MM.1S (cell line): ENCODE measurements at regions not wholly inside any gene's neighbourhood (a gene's known extent, or its start where the extent isn't known, plus 50 kb on each side); places are given as distances from the start of the nearest gene placed in this dataset.

Experiments used
- DNase-seq: peaks from one replicate; pipeline ENCODE4 v3.0.0-alpha.2; 2015
- H2AFZ ChIP-seq: fragments of 300-600 bp; sonication (generic); 2 replicates; pipeline ENCODE4 v1.6.0; 2016; ENCODE audit warnings: antibody characterized with exemption, low read length
- H3F3A ChIP-seq: fragments of 300-600 bp; sonication (generic); 2 replicates; pipeline ENCODE4 v1.6.1; 2016; ENCODE audit warnings: mild to moderate bottlenecking, antibody characterized with exemption, low read length, moderate library complexity, mixed read lengths; ENCODE audit not compliant: insufficient read depth
- H3K27ac ChIP-seq: fragments of 300-600 bp; sonication (generic); 2 replicates; pipeline ENCODE4 v1.5.1; 2016; ENCODE audit warnings: mild to moderate bottlenecking, low read length
- H3K27me3 ChIP-seq: fragments of 300-600 bp; sonication (generic); replicated peaks from 2 replicates; pipeline ENCODE4 v1.6.0; 2016; ENCODE audit warnings: low read length; ENCODE audit not compliant: insufficient read depth
- H3K36me3 ChIP-seq: fragments of 300-600 bp; sonication (generic); replicated peaks from 2 replicates; pipeline ENCODE4 v1.6.1; 2016; ENCODE audit warnings: mild to moderate bottlenecking, low read length, mixed read lengths; ENCODE audit not compliant: insufficient read depth
- H3K4me1 ChIP-seq: fragments of 300-600 bp; sonication (generic); 2 replicates; pipeline ENCODE4 v1.6.1; 2016; ENCODE audit warnings: low read length, mixed read lengths
- H3K4me2 ChIP-seq: fragments of 300-600 bp; sonication (generic); 2 replicates; pipeline ENCODE4 v1.6.0; 2016; ENCODE audit warnings: low read depth, low read length
- H3K4me3 ChIP-seq: fragments of 300-600 bp; sonication (generic); 2 replicates; pipeline ENCODE4 v1.5.1; 2016; ENCODE audit warnings: low read length, mixed read lengths
- H3K79me2 ChIP-seq: fragments of 300-600 bp; sonication (generic); 2 replicates; pipeline ENCODE4 v1.6.1; 2016; ENCODE audit warnings: mixed run types, low read length, mixed read lengths
- H3K9ac ChIP-seq: fragments of 300-600 bp; sonication (generic); 2 replicates; pipeline ENCODE4 v1.6.1; 2016; ENCODE audit warnings: low read length, mixed read lengths
- H3K9me2 ChIP-seq: fragments of 300-600 bp; sonication (generic); replicated peaks from 2 replicates; pipeline ENCODE4 v1.6.1; 2016; ENCODE audit warnings: mild to moderate bottlenecking, low read length, mixed read lengths; ENCODE audit not compliant: insufficient read depth
- H3K9me3 ChIP-seq: fragments of 300-600 bp; sonication (generic); replicated peaks from 2 replicates; pipeline ENCODE4 v1.6.1; 2016; ENCODE audit warnings: mild to moderate bottlenecking, low read length, mixed read lengths; ENCODE audit not compliant: insufficient read depth
- H4K20me1 ChIP-seq: fragments of 300-600 bp; sonication (generic); 2 replicates; pipeline ENCODE4 v1.6.1; 2016; ENCODE audit warnings: mild to moderate bottlenecking, low read length, moderate library complexity, mixed read lengths; ENCODE audit not compliant: insufficient read depth
- EZH2 ChIP-seq: fragments of 300-600 bp; sonication (generic); optimal IDR thresholded peaks from 2 replicates; pipeline ENCODE3; 2017; ENCODE audit warnings: low read depth, mild to moderate bottlenecking, antibody characterized with exemption, low read length, mixed read lengths
- EZH2phosphoT487 ChIP-seq: fragments of 300-600 bp; sonication (generic); IDR thresholded peaks from 2 replicates; pipeline ENCODE4 v1.6.1; 2018; ENCODE audit warnings: antibody characterized with exemption, low read length
- TF ChIP-seq, protein P1 (sequence below): fragments of 300-600 bp; sonication (generic); IDR thresholded peaks from 2 replicates; pipeline ENCODE4 v1.5.1; 2016; ENCODE audit warnings: antibody characterized with exemption, low read length, mixed read lengths

DNA sequence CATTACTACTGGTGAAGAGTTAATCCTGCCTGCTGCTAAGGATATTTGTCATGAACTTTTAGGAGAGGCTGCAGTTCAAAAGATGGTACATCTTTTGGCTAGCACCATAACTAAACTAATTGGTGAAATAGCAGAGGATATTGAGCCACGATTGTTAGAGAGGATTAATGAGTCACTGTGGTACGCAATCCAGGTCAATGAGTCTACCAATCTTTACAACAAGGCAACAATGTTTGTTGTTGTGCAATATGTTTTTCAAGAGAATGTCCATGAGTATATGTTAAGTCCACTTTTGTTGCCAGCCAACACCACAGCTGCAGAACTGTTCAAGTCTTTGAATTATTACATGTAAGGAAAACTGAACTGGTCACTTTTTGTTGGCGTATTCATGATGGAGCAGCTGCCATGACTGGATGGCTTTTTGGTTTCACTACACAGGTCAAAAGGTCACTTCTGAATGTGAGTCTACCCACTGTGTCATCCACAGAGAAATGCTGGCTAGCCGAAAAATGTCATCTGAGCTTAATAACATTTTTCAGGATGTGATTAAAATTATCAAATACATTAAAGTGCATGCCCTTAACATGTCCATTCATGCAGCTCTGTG, 402.6 kb upstream of the KIF2B start:
- H2AFZ ChIP-seq = no peak overlapping the region
- TF ChIP-seq, protein P1, sequence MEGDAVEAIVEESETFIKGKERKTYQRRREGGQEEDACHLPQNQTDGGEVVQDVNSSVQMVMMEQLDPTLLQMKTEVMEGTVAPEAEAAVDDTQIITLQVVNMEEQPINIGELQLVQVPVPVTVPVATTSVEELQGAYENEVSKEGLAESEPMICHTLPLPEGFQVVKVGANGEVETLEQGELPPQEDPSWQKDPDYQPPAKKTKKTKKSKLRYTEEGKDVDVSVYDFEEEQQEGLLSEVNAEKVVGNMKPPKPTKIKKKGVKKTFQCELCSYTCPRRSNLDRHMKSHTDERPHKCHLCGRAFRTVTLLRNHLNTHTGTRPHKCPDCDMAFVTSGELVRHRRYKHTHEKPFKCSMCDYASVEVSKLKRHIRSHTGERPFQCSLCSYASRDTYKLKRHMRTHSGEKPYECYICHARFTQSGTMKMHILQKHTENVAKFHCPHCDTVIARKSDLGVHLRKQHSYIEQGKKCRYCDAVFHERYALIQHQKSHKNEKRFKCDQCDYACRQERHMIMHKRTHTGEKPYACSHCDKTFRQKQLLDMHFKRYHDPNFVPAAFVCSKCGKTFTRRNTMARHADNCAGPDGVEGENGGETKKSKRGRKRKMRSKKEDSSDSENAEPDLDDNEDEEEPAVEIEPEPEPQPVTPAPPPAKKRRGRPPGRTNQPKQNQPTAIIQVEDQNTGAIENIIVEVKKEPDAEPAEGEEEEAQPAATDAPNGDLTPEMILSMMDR = no peak
- TF ChIP-seq EZH2phosphoT487 (no peak), EZH2 (no peak)
- H3F3A ChIP-seq = no peaks in the 10 kb centered on the region
- no peaks in the 10 kb centered on the region for H3K36me3 ChIP-seq
- H3K4me3 ChIP-seq = no peak overlapping the region
- no peak for DNase-seq
- H4K20me1 ChIP-seq = no peaks in the 10 kb centered on the region
- no peaks in the 10 kb centered on the region for H3K9me2 ChIP-seq
- H3K79me2 ChIP-seq = no peaks in the 10 kb centered on the region
- H3K4me1 ChIP-seq = no peaks in the 10 kb centered on the region
- no peak overlapping the region for H3K9ac ChIP-seq
- H3K27ac ChIP-seq = no peak overlapping the region
- H3K4me2 ChIP-seq = no peak overlapping the region
- no peaks in the 10 kb centered on the region for H3K27me3 ChIP-seq
- no peaks in the 10 kb centered on the region for H3K9me3 ChIP-seq

DNA sequence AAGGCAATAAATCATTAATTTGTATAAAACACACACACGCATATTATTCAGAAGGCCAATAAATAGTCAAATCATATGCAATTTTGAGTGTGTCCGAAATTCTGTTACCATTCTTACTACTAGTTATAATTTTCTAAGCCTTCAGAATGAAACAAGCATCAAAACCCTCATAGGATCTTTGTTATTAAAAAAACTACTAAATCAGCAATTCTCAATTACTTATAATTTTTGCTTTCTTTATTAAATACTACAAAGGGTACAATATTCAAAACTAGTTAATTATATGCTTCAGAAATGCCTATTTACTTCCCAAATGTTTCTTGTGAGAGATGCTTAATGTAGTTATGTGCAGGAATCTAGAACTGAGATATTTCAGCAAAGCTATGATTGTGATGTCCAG, 413.1 kb upstream of the KIF2B start:
- Histone ChIP-seq H3F3A (no peaks in the 10 kb centered on the region), H3K4me1 (no peaks in the 10 kb centered on the region), H3K27ac (no peak overlapping the region), H3K9me3 (no peaks in the 10 kb centered on the region), H2AFZ (no peak overlapping the region), H3K4me2 (no peak overlapping the region), H3K79me2 (no peaks in the 10 kb centered on the region), H3K4me3 (no peak overlapping the region), H3K9ac (no peak overlapping the region), H3K9me2 (no peaks in the 10 kb centered on the region), H3K27me3 (no peaks in the 10 kb centered on the region), H3K36me3 (no peaks in the 10 kb centered on the region), H4K20me1 (no peaks in the 10 kb centered on the region)
- no peak for DNase-seq
- TF ChIP-seq EZH2phosphoT487 (no peak), EZH2 (no peak)
- TF ChIP-seq, protein P1 = no peak

DNA sequence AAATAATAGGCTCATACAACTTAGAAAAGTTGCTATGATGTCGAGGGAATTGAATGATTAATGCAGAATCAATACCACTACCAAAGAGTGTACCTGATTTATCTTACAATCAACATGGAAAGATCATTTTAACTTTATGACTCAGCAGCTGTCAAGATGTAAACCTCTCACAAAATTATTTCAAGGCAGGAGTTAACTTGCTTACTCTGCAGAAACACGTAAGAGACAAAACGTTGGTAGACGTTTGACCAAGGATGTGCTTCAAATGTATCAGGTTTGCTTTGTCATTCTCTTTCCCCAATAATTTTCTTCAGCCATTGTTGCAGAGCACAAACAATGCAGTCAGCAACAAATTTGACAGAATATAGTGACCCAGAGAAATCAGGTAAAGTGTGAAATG, 415.8 kb upstream of the KIF2B start:
- no peak overlapping the region for H3K4me2 ChIP-seq
- H3K9me3 ChIP-seq = no peaks in the 10 kb centered on the region
- no peaks in the 10 kb centered on the region for H4K20me1 ChIP-seq
- H3K27me3 ChIP-seq = no peaks in the 10 kb centered on the region
- H3K27ac ChIP-seq = no peak overlapping the region
- no peak overlapping the region for H3K4me3 ChIP-seq
- no peak overlapping the region for H3K9ac ChIP-seq
- H3K9me2 ChIP-seq = no peaks in the 10 kb centered on the region
- H3K36me3 ChIP-seq = no peaks in the 10 kb centered on the region
- no peak for DNase-seq
- no peaks in the 10 kb centered on the region for H3F3A ChIP-seq
- H3K79me2 ChIP-seq = no peaks in the 10 kb centered on the region
- TF ChIP-seq EZH2phosphoT487 (no peak), EZH2 (no peak)
- TF ChIP-seq, protein P1 = no peak
- H3K4me1 ChIP-seq = no peaks in the 10 kb centered on the region
- no peak overlapping the region for H2AFZ ChIP-seq
